ENCODE measurements at regions not wholly inside any gene's neighbourhood (a gene's known extent, or its start where the extent isn't known, plus 50 kb on each side); places are given as distances from the start of the nearest gene placed in this dataset.

- intact Hi-C loops (cut with micrococcal nuclease) = no loop called here
- no peak for DNase-seq
These were observed 158.2 kb upstream of the DIO3 start for GRCh38 chr14:101402936-101403660.

GRCh38 chr14:101404426-101405170 is 156.7 kb upstream of the DIO3 start:
- ATAC-seq = no peak
- intact Hi-C loops (cut with micrococcal nuclease) = no loop called here

More at GRCh38 chr14:101402936-101403660, 158.2 kb upstream of the DIO3 start:
- no peak for ATAC-seq

GRCh38 chr14:101405171-101405883 is 156.0 kb upstream of the DIO3 start:
- peak; percentile 39 for ATAC-seq
- no peak for DNase-seq
- intact Hi-C loops (cut with micrococcal nuclease) = no loop called here

More at GRCh38 chr14:101404426-101405170, 156.7 kb upstream of the DIO3 start:
- DNase-seq = no peak

- ATAC-seq (no peak), DNase-seq (no peak)
- intact Hi-C loops (cut with micrococcal nuclease) = no loop called here
These were observed 154.4 kb upstream of the DIO3 start for GRCh38 chr14:101406921-101407320.

- intact Hi-C loops (cut with micrococcal nuclease) = no loop called here
These were observed 154.0 kb upstream of the DIO3 start for GRCh38 chr14:101407328-101407727.

GRCh38 chr14:101408077-101408831 is 153.0 kb upstream of the DIO3 start:
- peak; percentile 60 for ATAC-seq
- DNase-seq = no peak

More at GRCh38 chr14:101407328-101407727, 154.0 kb upstream of the DIO3 start:
- ATAC-seq (no peak), DNase-seq (no peak)

GRCh38 chr14:101409006-101409543 is 152.2 kb upstream of the DIO3 start:
- no peak for DNase-seq
- no peak for ATAC-seq
- intact Hi-C loops (cut with micrococcal nuclease) = no loop called here

More at GRCh38 chr14:101408077-101408831, 153.0 kb upstream of the DIO3 start:
- intact Hi-C loops (cut with micrococcal nuclease) = no loop called here

- DNase-seq (no peak), ATAC-seq (no peak)
- intact Hi-C loops (cut with micrococcal nuclease) = no loop called here
These were observed 151.2 kb upstream of the DIO3 start for GRCh38 chr14:101410126-101410525.

GRCh38 chr14:101411151-101411550 is 150.1 kb upstream of the DIO3 start:
- no peak for ATAC-seq

GRCh38 chr14:101411779-101412178 is 149.5 kb upstream of the DIO3 start:
- ATAC-seq = no peak
- no peak for DNase-seq
- intact Hi-C loops (cut with micrococcal nuclease) = no loop called here

More at GRCh38 chr14:101411151-101411550, 150.1 kb upstream of the DIO3 start:
- intact Hi-C loops (cut with micrococcal nuclease) = no loop called here
- no peak for DNase-seq

GRCh38 chr14:101412739-101413138 is 148.6 kb upstream of the DIO3 start:
- no peak for DNase-seq
- ATAC-seq = no peak
- intact Hi-C loops (cut with micrococcal nuclease) = no loop called here

- intact Hi-C loops (cut with micrococcal nuclease) = no loop called here
- DNase-seq = no peak
- no peak for ATAC-seq
These were observed 143.9 kb upstream of the DIO3 start for GRCh38 chr14:101417434-101417833.

- no peak for ATAC-seq
- no peak for DNase-seq
- intact Hi-C loops (cut with micrococcal nuclease) = no loop called here
These were observed 142.7 kb upstream of the DIO3 start for GRCh38 chr14:101418601-101419000.

GRCh38 chr14:101426466-101426865 is 134.8 kb upstream of the DIO3 start:
- DNase-seq (no peak), ATAC-seq (no peak)
- intact Hi-C loops (cut with micrococcal nuclease) = no loop called here

- intact Hi-C loops (cut with micrococcal nuclease) = no loop called here
- DNase-seq (no peak), ATAC-seq (no peak)
These were observed 132.9 kb upstream of the DIO3 start for GRCh38 chr14:101428409-101428808.

- no peak for ATAC-seq
- intact Hi-C loops (cut with micrococcal nuclease) = no loop called here
- no peak for DNase-seq
These were observed 125.7 kb upstream of the DIO3 start for GRCh38 chr14:101435546-101435945.

GRCh38 chr14:101439023-101439422 is 122.3 kb upstream of the DIO3 start:
- intact Hi-C loops (cut with micrococcal nuclease) = no loop called here
- ATAC-seq = no peak
- no peak for DNase-seq

GRCh38 chr14:101440496-101440895 is 120.8 kb upstream of the DIO3 start:
- intact Hi-C loops (cut with micrococcal nuclease) = no loop called here
- DNase-seq = no peak
- no peak for ATAC-seq

- intact Hi-C loops (cut with micrococcal nuclease) = no loop called here
- DNase-seq (no peak), ATAC-seq (no peak)
These were observed 119.6 kb upstream of the DIO3 start for GRCh38 chr14:101441710-101442109.
